ENCODE measurements at regions not wholly inside any gene's neighbourhood (a gene's known extent, or its start where the extent isn't known, plus 50 kb on each side); places are given as distances from the start of the nearest gene placed in this dataset.
"Not testable (repeated sequence)": the region's sequence is repeated elsewhere in the genome, so short reads cannot be mapped to it uniquely, and the experiment has no call there.

DNA sequence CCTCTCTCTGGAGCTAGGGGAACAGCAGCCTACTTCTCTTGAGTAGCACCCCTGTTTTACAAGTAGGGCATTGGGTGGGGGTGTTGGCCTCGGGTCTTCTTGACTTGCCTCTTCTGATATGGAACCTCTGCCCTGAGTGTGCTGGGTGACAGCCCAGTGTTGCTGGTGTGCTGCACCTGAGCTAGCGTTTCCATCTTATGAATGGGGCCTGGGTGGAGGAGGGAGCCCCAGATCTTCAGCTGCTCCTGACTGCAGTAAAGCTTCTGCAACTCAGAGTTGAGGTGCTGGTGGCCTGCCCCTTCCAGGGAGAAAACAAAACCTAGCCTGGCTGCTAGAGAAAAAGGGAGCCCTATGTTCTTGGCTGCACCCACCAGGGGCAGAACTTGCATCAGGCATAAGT is 202.5 kb upstream of the SHH start:
- DNase-seq: peak in 1 of 10 donors; percentile 28
- intact Hi-C loops (cut with DNase I): no loop called here

- DNase-seq: no peak
- intact Hi-C loops (cut with DNase I): no loop called here
Measured at GRCh38 chr7:156014201-156014600, 201.9 kb upstream of the SHH start.

DNA sequence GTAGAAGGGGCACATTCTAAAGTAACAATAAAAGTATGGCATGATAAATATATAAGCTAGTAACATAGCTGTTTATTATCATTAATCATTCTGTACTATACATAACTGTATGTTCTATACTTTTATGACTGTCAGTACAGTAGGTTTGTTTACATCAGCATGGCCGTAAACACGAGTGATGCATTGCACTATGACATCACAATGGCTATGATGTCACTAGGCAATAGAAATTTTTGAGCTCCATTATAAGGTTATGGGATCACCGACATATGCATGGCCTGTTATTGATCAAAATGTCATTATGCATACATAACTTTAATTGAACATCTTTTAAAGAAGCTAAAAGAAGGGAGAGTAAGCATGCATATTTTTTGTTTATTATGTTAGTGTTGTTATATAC is 200.1 kb upstream of the SHH start:
- DNase-seq: no peak
- intact Hi-C loops (cut with DNase I): no loop called here

GRCh38 chr7:156009569-156009968 is 197.3 kb upstream of the SHH start:
- no peak for DNase-seq
- intact Hi-C loops (cut with DNase I): no loop called here

DNA sequence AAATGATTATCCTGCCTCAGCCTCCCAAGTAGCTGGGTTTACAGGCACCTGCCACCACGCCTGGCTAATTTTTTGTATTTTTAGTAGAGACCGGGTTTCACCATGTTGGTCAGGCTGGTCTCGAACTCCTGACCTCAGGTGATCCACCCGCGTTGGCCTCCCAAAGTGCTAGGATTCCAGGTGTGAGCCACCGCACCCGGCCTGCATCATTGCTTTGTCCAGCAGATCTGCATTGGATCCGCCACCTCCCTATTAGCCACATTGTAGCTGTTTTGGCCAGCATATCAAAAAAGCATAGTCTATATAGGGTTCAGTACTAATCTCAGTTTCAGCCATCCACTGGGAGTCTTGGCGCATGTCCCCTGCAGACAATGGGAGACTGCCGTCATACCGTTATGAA is 194.6 kb upstream of the SHH start:
- DNase-seq: peak in 1 of 10 donors; percentile 13

GRCh38 chr7:156006024-156006423 is 193.8 kb upstream of the SHH start:
- no peak for DNase-seq
- intact Hi-C loops (cut with DNase I): no loop called here

More for the DNA sequence above, 194.6 kb upstream of the SHH start:
- intact Hi-C loops (cut with DNase I): not testable (repeated sequence)

GRCh38 chr7:156005202-156005691 is 193.0 kb upstream of the SHH start:
- DNase-seq: peak in 1 of 10 donors; percentile 56
- intact Hi-C loops (cut with DNase I): no loop called here

- intact Hi-C loops (cut with DNase I): no loop called here
- peak in 1 of 10 donors; percentile 67 for DNase-seq
Measured at GRCh38 chr7:156004265-156005201, 192.3 kb upstream of the SHH start.

DNA sequence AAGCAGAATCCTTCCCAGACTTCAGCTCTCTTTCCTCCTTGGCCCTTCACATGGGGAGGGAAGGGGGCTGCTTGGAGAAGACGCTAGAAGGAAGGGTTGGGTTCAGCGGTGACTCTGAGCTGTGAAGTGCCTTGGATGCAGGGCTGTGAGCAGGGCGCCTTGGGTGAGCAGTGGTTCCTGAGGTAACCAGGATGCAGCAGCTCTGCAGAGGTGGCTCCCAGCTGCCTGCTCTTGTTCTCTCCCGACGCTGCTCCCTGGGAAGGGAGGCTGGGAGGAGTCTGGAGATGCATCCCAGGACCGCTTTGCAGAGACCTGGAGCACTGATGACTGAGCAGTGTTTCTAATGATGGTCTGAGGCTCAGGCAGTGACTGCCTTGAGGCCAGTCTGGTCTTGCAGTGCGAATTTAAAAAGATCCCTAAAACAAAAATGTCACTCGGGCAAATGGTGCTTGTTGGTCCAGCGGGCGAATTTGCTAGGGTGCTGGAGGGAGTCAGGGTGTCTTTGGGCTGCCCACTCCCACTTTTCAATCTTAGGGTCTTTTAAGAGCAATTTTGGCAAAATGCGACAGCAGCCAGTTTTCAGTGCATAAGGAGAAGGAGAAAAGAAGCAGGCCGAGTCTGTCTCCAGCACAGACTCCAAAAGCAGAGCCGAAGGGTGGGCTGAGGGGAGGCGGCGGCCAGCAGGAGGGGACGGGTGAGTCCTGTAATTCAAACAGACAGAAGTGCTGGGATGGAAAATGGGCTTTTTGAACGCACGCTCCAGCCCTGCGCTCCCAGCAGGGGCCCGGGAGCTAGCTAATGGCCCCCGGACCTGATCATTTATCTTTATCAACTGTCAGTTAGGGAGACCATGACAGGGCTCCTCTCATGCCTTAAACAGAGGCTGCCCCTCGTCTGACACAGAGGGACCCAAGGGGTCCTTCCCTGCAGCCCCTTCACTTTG is 191.2 kb upstream of the SHH start:
- peak in 1 of 10 donors; percentile 81 for DNase-seq
- intact Hi-C loops (cut with DNase I): no loop called here

GRCh38 chr7:156002362-156003066 is 190.3 kb upstream of the SHH start:
- intact Hi-C loops (cut with DNase I): no loop called here
- peak in 1 of 10 donors; percentile 63 for DNase-seq

- intact Hi-C loops (cut with DNase I): no loop called here
- peak in 1 of 10 donors; percentile 52 for DNase-seq
Measured at GRCh38 chr7:156001496-156002260, 189.4 kb upstream of the SHH start.

DNA sequence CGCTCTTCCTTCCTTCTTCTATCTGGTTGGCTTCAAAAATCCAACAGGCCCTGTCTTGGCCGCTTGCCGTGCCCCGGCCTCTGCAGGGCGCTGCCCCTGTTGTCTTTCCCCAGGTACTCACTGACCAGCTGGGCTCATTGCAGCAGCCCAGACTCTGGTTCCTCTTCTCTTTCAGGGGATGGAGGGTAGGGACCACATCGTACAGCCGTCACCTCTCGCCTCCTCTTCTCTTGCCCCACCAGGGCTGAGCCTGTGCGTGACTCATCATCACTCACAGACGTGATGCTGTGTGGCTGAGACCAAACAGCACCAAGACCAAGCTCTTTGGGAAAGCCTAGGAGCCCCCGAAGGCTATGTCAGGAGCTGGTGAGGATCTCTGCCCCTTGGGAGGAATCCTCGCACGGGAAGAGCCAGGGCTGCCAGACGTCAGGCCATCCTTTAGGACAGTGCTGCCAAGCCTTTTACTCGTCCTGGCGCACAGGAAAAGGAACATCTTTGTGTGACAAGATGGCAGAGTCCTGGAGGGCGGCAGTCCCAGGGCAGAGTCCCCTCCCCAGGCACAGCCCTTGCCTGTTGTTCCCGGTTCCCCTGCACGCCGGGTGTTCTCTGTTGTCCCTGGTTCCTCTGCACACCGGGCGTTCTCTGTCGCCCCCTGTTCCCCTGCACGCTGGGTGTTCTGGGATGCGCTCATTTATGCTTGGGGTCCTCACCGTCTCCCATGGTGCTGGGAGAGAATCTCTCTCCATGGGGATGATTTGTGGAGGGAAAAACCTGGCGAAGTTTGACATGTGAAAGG is 188.5 kb upstream of the SHH start:
- peak in 1 of 10 donors; percentile 32 for DNase-seq

GRCh38 chr7:155999631-156000489 is 187.6 kb upstream of the SHH start:
- peak in 1 of 10 donors; percentile 65 for DNase-seq
- intact Hi-C loops (cut with DNase I): no loop called here

More for the DNA sequence above, 188.5 kb upstream of the SHH start:
- intact Hi-C loops (cut with DNase I): no loop called here

GRCh38 chr7:155998766-155999630 is 186.7 kb upstream of the SHH start:
- intact Hi-C loops (cut with DNase I): no loop called here
- peak in 1 of 10 donors; percentile 64 for DNase-seq

- peak in 1 of 10 donors; percentile 80 for DNase-seq
- intact Hi-C loops (cut with DNase I): no loop called here
Measured at GRCh38 chr7:155998328-155998691, 186.0 kb upstream of the SHH start.

DNA sequence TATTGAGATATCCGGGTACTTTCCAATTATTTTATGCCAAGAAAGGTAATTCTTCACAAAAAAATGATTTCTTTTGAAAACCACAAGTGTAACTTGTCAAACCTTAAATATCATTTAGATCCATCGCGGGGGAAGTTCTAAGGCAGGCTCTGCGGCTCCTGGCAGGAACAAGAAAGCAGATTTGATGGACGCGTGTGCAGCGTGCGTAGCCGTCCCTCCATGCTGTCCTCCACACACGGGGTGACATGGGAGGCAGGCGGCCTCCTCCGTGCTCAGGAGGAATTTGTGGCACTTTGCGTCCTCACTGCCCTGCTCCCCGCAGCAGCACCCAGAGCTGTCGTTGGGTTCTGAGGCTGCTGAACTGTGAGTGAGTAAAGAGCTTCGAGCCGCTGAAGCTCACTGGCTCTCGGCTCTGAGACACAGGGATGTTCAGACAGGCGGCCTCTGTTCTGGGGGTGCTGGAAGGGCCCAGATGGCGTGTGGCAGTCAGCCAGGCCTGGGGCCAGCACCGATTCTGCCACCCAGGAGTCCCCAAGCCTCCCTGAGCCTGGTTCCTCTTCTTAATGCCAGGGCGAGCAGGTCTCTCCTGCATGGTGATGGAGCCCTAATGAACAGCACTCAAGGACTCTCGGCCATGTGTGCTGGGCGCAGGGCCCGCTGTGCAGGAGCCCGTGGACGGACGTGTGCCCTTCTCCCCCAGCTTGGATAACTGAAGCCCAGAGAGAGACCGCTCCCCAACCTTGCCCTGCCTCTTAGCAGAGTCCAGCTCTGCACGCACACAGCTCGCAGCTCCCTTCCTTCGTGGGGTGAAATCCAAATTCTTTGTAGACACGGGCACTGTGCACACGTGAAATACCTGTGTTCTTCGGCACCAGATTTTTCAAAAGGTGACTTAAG is 185.4 kb upstream of the SHH start:
- DNase-seq: peak in 1 of 10 donors; percentile 61
- intact Hi-C loops (cut with DNase I): no loop called here

All from posterior cingulate gyrus (tissue), 11 donors.